Esophagus squamous epithelium (tissue), 4 donors: ENCODE measurements at regions not wholly inside any gene's neighbourhood (a gene's known extent, or its start where the extent isn't known, plus 50 kb on each side); places are given as distances from the start of the nearest gene placed in this dataset.

ENCODE experiments used
- POLR2A ChIP-seq, 4 donors: fragments of 450-650 bp; IDR thresholded peaks; one replicate each; pipeline ENCODE4 v1.6.1; 2017; ENCODE audit warnings: antibody characterized with exemption in 4 of 4, mild to moderate bottlenecking in 4 of 4, moderate library complexity in 3 of 4
- TF ChIP-seq, protein P1 (sequence below), 6 experiments: fragments of 450-650 bp in 4 of 6; fragments of 200-600 bp in 2 of 6; sonication (generic) in 2 of 6; IDR thresholded peaks; one replicate each; pipeline ENCODE4 v1.5.1; 2016 to 2019; ENCODE audit warnings: antibody characterized with exemption in 6 of 6, mild to moderate bottlenecking in 4 of 6, moderate library complexity in 4 of 6

DNA sequence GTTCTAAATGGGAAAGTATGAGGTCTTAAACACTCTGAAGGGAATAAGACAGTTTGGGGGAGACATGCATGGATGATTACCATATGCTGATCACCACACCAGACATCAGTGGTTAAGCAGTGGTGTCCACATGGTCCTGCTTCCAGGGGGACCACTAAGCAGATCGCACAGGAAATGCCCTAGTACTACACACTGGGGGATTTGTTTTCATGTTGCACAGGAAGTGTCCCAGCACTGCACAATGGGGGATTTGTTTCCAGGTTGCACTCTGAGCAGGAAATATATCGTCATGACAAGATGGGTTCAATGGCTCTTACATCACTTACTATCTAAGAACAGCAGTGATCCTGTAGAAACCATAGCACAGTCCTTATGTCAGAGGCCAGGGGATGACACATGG is 245.5 kb downstream of the BCL11B start:
- TF ChIP-seq POLR2A (IDR thresholded peaks at IDR 0.05): no peak
- TF ChIP-seq, protein P1, sequence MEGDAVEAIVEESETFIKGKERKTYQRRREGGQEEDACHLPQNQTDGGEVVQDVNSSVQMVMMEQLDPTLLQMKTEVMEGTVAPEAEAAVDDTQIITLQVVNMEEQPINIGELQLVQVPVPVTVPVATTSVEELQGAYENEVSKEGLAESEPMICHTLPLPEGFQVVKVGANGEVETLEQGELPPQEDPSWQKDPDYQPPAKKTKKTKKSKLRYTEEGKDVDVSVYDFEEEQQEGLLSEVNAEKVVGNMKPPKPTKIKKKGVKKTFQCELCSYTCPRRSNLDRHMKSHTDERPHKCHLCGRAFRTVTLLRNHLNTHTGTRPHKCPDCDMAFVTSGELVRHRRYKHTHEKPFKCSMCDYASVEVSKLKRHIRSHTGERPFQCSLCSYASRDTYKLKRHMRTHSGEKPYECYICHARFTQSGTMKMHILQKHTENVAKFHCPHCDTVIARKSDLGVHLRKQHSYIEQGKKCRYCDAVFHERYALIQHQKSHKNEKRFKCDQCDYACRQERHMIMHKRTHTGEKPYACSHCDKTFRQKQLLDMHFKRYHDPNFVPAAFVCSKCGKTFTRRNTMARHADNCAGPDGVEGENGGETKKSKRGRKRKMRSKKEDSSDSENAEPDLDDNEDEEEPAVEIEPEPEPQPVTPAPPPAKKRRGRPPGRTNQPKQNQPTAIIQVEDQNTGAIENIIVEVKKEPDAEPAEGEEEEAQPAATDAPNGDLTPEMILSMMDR (IDR thresholded peaks at IDR 0.05): no peak
